Mucosa of descending colon (tissue), 3 donors: ENCODE measurements at regions not wholly inside any gene's neighbourhood (a gene's known extent, or its start where the extent isn't known, plus 50 kb on each side); places are given as distances from the start of the nearest gene placed in this dataset.

Experiments used
- ATAC-seq: fragments of 200-7000 bp; cut with Tn5 transposase; one replicate; pipeline ENCODE4 v1.9.1; 2020; ENCODE audit warnings: mild to moderate bottlenecking, moderate library complexity
- DNase-seq, 3 donors: peaks; one replicate each; pipeline ENCODE4 v3.0.0-alpha.2; 2020
- H3K36me3 ChIP-seq: fragments of 200-600 bp; one replicate; pipeline ENCODE4 v1.8.0; 2021; ENCODE audit warnings: low read depth, mild to moderate bottlenecking
- H3K4me1 ChIP-seq: fragments of 200-600 bp; one replicate; pipeline ENCODE4 v1.8.0; 2021; ENCODE audit warnings: low read depth, mild to moderate bottlenecking
- H3K4me3 ChIP-seq: fragments of 200-600 bp; one replicate; pipeline ENCODE4 v1.8.0; 2021; ENCODE audit warnings: mild to moderate bottlenecking
- H3K9me3 ChIP-seq: fragments of 200-600 bp; one replicate; pipeline ENCODE4 v1.8.0; 2021; ENCODE audit warnings: mild to moderate bottlenecking
- intact Hi-C, 2 donors: fragments of 100-400 bp; cut with DNase I in 1 of 2; cut with micrococcal nuclease in 1 of 2; formaldehyde crosslinking; loops; one replicate each; pipeline versions ENCODE4 v1.11.0 to v1.11.1; 2022; cut with DNase I, micrococcal nuclease
- TF ChIP-seq, protein P1 (sequence below): fragments of 200-600 bp; IDR thresholded peaks from one replicate; pipeline ENCODE4 v1.8.0; 2022; ENCODE audit warnings: antibody characterized with exemption, mild to moderate bottlenecking
- donor health status: DM: no; HTN: no; CAD: no; lungs with moderate emphysema.
- donor health status: DM: no; HTN: no; CAD: no.
- donor health status: DM: no; HTN: yes; CAD: no.

DNA sequence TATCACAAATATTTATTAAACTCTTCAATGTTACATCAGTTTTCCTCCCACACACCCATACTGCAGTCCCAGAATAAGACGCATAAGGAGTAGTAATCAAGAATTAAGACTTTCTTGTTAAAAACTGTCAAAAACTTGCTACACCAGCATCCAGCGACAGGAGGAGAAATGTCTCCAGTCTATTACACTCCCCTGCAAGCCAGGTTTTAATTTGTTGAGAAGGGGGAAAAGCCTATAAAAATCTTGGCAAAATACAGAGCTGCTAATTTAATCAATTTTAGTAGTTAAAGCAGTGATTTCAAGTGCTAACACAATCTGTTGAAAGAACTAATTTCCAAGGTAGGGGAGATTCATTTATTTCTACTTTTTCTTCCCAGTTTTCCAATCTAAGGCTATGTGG is 102.0 kb upstream of the MED13 start:
- DNase-seq (no peak), ATAC-seq (no peak)
- intact Hi-C loops: no loop called here
- no peaks in the 10 kb centered on the region for H3K36me3 ChIP-seq
- H3K9me3 ChIP-seq: no peaks in the 10 kb centered on the region
- H3K4me1 ChIP-seq: peaks cover 3% of the 10 kb centered on the region
- H3K4me3 ChIP-seq: no peak overlapping the region
- TF ChIP-seq, protein P1, sequence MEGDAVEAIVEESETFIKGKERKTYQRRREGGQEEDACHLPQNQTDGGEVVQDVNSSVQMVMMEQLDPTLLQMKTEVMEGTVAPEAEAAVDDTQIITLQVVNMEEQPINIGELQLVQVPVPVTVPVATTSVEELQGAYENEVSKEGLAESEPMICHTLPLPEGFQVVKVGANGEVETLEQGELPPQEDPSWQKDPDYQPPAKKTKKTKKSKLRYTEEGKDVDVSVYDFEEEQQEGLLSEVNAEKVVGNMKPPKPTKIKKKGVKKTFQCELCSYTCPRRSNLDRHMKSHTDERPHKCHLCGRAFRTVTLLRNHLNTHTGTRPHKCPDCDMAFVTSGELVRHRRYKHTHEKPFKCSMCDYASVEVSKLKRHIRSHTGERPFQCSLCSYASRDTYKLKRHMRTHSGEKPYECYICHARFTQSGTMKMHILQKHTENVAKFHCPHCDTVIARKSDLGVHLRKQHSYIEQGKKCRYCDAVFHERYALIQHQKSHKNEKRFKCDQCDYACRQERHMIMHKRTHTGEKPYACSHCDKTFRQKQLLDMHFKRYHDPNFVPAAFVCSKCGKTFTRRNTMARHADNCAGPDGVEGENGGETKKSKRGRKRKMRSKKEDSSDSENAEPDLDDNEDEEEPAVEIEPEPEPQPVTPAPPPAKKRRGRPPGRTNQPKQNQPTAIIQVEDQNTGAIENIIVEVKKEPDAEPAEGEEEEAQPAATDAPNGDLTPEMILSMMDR: no peak

DNA sequence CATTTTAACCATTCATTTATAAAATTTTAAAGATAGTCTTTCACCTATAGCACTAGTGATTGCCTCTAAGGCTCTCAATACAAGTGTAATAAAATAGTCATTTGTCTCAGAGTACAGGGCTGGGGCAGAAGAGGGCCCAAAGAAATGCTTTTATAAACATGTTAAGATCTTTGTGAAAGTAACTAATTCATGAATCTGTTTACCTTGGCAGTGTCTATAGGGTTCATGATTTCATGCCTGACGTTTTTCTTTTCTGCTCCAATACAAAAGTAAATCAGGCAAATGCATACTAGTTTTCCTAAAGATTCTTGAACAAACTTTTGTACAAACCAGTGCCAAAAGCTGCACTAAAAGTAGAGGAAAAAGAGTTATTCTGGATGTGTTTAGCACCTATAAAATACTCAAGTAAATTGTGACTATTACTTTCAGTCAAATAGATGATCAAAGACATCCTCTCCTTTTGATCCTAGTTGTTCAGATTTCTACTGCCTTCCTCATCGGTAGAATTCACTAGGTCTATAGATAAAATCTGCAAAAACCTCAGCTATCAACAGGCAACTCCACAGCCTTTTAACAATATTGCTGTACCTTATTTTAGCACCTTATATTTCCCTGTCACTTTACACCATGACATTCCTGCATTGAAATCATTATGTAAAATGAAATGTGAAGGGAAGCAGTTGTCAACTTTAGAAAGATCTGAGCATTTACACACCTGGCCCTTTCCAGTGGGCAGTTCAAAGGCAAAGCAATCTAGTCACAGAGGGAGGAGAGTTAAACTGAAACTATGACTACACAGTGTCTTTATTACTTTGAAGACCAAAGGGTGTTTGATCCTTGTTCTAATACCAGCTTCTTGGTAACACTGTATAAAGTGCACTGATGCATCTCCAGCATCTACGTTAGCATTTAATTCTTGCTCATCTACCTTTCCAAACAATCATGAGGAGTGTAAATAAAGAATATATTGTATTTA is 100.0 kb upstream of the MED13 start:
- DNase-seq (peak in 1 of 3 donors; percentile 44), ATAC-seq (peak; percentile 84)
- intact Hi-C loops: no loop called here
- H3K9me3 ChIP-seq: no peaks in the 10 kb centered on the region
- no peaks in the 10 kb centered on the region for H3K36me3 ChIP-seq
- TF ChIP-seq, protein P1: no peak
- no peak overlapping the region for H3K4me3 ChIP-seq
- peaks cover 3% of the 10 kb centered on the region for H3K4me1 ChIP-seq

DNA sequence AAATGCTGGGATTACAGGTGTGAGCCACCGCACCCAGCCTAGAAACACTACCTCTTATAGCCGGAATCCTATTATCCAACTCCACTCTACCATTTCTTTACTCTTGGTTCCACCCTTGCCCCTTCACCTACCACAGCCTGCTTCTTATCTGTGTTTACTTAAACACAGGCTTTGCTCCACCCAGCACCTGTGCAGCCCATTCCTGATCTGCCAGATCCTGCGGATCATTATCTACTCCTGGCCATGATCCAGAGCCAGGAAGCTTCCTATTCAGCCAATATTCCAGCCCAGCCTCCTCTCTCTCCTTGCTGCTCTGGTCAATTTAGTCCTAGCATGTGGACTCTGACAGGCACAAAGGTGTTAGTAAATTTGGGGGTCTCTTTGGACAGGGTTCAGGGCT is 98.8 kb upstream of the MED13 start:
- Histone ChIP-seq H3K9me3 (no peaks in the 10 kb centered on the region), H3K4me1 (peaks cover 3% of the 10 kb centered on the region), H3K36me3 (no peaks in the 10 kb centered on the region), H3K4me3 (no peak overlapping the region)
- TF ChIP-seq, protein P1: no peak
- intact Hi-C loops: no loop called here
- DNase-seq (peak; percentile 80 to 93 (median 83)), ATAC-seq (peak; percentile 94)

DNA sequence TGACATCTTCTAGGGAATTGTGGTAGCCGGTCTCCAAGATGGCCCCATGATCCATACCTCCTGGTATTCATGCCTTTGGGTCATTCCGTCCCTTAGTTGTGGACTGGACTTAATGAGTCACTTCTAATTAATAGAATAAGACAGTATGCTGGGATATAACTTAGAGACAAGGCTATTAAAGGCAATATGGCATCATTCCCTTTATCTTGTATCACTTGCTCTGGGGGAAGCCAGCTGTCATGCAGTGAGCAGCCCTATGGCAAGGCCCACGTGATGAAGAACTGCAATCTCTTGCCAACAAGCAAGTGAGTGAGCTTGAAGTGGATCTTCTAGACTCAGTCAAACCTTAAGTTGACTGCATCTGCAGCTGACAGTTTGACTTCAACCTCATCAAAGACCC is 97.8 kb upstream of the MED13 start:
- ATAC-seq: no peak
- Histone ChIP-seq H3K4me1 (peaks cover 3% of the 10 kb centered on the region), H3K4me3 (no peak overlapping the region), H3K36me3 (no peaks in the 10 kb centered on the region), H3K9me3 (no peaks in the 10 kb centered on the region)
- TF ChIP-seq, protein P1: no peak
- intact Hi-C loops: no loop called here
- DNase-seq: no peak

DNA sequence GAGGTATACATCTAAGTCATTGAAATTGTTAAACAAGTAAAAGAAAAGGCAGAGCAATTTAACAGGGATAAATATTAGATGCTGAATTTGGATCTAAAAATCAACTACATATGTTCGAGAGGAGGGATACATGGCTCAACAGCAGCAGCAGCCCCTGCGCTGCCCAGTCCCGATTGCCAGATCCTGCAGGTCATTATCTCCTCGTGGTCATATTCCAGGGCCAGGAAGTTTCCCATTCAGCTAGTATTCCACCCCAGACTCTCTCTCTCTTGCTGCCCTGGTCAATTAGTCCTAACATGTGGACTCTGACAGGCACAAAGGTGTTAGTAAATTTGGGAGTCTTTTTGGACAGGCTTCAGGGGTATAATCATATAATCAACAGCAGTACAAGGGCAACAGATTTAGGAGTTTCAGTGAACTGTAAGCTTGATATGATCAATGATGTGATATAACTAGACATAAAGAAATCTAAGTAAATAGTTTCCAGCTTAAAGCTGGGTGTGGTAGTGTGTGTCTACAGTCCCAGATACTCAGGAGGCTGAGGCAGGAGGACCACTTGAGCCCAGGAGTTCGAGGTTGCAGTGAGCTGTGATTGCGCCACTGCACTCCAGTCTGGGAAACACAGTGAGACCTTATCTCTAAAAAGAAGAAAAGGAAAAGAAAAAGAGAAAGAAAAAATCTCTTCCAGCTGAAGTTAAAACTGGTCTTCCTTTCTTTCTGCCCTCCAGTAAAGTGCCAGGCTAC is 96.5 kb upstream of the MED13 start:
- H3K9me3 ChIP-seq: no peaks in the 10 kb centered on the region
- ATAC-seq (no peak), DNase-seq (no peak)
- peaks cover 3% of the 10 kb centered on the region for H3K4me1 ChIP-seq
- no peaks in the 10 kb centered on the region for H3K36me3 ChIP-seq
- no peak overlapping the region for H3K4me3 ChIP-seq
- intact Hi-C loops: no loop called here
- TF ChIP-seq, protein P1: no peak
